Occipital lobe (tissue), 1 donor: ENCODE measurements at regions not wholly inside any gene's neighbourhood (a gene's known extent, or its start where the extent isn't known, plus 50 kb on each side); places are given as distances from the start of the nearest gene placed in this dataset.
"Not testable (repeated sequence)": the region's sequence is repeated elsewhere in the genome, so short reads cannot be mapped to it uniquely, and the experiment has no call there.

Experiments
- DNase-seq: peaks from one replicate; lab custom pipeline; 2025; lab: John Stamatoyannopoulos, UW

DNA sequence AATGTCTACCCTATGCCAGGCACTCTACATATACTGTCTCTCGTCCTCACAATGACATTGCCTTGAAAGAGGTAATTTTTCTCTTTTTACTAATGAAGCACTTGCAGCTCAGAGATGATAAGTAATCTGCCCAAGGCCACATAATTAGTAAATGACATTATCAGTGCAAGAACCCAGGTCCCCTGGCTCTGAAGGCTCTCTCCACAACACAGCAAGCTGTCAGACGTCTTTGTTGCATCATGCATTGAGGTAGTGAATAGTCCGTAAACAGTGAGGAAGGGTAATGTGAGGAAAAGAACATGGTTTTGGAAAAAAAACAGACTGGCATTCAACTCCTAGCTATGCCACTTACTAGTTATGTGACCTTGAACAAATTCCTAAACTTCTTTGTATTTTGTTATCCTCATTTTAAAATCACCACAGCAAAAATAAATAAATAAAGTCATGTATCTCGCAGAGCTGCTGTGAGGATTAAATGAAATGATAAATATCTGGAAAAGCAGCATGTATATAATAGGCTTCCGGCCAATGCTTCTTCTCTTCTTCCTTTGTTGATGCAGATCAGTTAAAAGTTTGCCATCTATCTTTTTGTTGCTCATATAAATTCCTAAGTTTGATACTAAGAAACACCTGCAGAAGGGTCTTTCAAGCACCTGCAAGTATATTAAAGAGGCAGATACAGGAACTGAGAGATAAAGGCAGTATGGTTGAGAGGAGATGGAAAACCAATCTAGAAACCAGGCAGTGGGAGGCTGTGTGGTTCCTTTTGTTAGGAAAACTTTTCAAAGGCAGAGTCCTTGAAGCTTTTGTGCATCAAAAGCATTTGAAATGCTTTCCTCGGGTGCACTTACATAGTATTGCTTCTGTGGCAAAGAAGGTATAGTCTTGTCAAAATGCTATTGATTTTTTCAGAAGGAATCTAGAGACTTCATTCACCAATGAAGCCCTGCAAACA lies 82.8 kb downstream of the BTG1 start:
- no peak for DNase-seq

DNA sequence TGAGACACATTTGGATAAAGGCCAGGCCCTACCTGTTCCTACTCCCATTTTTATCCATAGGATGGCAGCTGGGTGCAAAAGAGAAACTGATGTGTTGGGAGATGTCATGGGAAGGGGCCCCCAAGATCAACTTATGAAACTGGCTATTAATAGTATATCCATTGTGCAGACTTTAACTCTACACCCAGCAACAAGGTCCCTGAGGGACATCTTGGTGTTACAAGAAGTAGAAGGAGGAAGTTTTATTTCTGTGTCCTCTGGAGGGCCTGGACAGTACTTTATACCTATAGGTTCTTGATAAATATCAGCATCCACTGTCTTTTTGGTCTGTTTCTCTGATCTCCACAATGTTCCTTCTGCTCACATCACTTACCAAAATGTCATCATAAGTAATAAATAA lies 84.6 kb downstream of the BTG1 start:
- no peak for DNase-seq

DNA sequence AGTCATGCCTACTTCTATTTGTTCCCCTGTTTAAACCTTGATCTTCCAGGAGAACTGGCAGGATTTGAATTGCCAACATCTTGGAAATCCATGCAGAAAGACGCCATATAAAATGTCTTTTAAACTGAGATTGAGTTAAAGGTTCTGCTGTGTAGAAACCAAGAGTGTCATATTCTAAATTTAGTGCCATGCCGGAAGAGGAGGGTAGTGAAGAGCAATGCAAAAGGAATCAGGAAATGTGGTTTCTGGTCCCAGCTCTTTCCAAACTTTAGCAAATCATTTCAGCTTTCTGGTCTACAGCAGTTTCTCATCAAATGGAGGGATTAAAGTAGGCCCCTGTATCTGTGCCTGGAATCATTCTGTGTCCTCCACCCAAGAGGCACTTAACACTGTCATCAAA lies 85.7 kb downstream of the BTG1 start:
- DNase-seq, result no peak

DNA sequence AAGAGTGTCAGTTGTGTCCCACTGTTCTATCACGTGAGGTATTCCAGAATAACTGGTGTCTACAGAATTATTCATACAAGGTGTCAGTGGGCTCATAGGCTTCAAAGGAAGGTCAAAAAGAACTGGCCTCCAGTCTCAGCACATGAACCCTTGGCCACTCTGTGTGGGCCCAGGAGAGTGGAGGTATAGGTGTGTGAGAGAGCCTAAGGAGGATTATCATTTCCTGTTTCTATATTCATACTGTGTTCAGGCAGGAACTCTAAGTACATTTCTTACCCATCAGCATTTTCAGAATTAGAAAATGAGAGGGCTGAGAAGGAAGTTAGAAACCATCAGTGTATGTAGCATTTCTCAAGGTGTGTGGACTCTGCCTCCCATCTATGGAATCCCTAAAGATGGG lies 87.0 kb downstream of the BTG1 start:
- no peak for DNase-seq

DNA sequence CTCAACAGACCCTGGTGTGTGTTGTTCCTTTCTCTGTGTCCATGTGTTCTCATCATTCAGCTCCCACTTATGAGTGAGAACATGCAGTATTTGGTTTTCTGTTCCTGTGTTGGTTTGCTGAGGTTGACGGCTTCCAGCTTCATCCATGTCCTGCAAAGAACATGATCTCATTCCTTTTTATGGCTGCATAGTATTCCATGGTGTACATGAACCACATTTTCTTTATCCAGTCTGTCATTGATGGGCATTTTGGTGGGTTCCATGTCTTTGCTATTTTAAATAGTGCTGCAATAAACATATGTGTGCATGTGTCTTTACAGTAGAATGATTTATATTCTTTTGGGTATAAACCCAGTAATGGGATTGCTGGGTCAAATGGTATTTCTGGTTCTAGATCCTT lies 88.9 kb downstream of the BTG1 start:
- not testable (repeated sequence) for DNase-seq

DNA sequence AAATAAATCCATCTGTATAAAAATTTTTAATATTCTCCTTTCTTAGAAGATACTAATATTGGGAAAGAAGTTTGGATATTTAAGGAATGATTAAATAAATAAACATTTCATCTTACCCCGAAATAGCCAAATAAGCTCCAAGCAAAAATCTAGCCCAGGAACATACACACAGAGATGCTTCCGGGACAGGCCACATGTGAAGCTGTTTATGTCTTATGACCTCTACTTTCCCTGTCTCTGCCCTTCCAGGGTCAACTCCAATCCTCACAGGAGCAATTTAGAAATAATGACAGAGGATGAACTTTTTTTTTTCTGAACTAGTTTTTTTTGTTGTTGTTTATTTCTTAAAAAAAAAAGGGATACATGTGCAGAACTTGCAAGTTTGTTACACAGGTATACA lies 89.4 kb downstream of the BTG1 start:
- no peak for DNase-seq

DNA sequence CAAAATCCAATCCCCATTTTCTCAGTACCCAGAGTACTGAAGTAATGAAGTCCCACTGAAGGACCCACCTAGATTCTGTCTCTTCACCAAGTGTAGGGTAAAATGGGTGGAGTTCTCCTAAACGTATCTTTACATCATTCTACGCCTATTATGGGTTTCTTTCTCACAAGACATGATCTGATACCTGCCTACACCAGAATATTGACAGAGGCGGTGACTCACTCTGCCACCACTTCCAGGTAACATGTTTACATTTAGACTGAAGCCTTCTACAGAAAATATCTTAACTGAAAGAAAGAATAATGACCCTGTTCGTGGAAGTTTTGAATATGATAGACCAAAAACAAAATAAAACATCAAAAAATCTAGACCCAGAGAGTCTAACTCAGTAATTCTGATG lies 89.8 kb downstream of the BTG1 start:
- no peak for DNase-seq

DNA sequence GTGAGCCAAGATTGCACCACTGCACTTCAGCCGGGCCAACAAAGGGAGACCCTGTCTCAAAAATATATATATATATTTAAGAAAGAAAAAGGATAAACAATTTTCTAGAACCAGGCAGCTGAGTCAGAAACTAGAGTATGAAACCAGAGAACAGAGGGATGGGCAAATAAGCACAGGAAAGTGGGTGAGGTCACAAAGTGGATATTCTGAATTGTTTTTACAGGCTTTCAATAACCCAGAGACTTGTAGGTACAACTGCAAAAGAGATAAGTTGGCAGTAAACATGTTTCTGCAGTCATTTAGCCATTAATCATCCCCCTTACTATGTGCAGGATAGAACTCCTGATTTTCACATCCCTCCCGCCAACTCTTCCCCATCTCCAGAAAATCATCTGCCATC lies 94.2 kb downstream of the BTG1 start:
- no peak for DNase-seq

DNA sequence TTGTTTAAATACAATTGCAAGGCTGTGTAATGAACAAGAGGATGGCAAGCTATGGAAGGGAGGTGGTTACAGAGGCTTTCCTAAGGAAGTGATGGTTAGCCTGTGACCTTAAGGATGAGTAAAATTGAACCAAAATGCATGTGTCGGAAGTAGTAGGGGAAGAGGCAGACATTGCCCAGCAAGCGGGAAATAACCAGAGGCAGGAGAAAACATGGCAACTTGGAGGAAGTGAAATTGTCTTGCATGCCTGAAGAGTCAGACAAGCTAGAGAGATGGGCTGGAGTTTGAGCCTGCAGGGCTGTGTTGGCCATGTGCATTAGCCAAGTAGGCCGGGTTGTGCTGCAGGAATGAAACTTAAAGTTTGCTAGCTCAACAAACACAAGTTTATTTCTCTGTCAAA lies 96.2 kb downstream of the BTG1 start:
- no peak for DNase-seq

DNA sequence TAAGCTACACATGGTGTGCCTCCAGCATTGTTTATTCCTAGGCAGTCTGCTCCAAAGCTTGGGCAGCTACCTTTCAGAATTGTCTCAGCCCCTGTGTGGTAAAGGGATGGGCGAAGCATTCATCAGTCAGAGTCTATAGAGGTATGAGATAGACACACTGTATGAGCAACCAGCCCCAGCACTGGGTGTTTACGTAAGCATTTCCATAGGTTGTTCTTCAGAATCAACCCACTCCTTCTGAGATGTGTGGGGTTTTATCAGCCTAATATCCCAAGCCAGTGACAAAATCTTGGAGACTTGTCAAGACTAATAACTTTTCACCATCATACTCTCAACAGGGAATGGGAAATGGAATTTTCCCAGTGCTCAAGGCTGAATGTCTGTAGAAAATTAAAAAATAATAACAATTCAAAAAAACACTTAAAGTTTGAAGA lies 98.2 kb downstream of the BTG1 start:
- no peak for DNase-seq

DNA sequence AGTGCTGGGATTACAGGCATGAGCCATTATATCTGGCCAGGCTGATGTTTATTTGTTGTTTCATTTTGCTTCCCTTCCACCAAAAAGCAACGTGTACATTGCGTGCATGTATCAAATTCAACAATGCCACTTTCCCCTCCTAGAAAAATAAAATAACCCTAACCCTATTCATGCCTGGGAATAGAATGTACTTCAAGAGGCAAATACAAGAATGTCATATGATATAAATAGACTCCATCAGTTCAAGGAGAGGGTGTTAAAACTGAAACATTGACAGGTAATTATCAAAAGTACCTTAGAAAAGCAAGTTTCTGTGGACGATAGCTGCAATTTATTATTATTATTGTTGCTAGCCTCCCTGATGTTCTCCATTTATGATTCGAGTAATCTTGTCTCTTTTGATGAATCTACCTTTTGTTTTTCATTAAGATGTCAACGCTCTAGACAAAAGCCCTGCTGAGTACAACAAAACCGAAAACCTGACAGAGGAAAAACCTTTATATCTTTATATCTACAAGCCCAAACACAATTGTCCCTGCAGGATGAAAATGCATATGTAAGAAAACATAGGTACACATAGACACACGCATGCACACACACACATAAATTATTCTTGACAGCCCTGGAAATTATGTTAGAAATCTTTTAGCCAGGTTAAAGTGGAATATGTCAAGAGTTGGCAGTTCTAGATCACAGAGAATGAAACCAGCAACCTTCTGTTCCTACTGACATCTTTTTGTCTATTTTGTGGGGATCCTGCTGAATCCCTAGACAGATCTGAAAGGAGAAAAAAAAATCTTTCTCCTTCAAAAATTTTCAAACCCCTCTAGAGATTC lies 98.9 kb downstream of the BTG1 start:
- no peak for DNase-seq

DNA sequence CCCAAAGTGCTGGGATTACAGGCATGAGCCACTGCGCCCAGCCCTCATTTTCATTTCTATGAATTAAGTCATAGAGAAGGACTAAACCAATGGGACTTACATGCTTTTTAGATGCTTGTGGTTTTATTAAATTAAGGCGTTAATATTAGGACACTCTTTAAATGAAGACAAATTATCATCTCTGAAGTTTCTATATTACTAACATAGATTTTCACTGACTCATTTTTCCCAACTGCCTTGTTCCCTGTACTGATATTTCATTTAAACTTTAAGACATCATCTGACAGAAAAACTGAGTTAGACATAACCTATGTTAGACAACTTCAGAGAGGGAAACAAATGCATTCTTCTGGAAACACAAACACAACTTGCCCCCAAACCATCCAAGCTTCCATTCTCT lies 99.8 kb downstream of the BTG1 start:
- DNase-seq, result no peak

DNA sequence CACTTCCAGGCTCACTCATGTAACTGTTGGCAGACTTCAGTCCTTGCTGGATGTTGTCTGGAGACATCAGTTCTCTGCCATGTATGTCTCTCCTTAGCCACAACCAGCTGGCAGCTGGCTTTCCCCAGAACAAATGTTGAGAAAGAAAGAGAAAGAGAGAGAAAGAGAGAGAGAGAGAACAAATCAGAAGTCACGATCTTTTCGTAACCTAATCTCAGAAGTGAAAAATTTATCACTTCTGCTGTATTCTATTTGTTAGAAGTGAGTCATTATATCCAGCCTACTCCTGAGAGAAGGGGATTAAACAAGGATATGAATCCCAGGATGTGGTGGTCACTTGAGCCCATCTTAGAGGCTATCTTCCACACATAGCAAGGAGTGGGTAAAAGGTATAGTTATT lies 101.2 kb downstream of the BTG1 start:
- no peak for DNase-seq

DNA sequence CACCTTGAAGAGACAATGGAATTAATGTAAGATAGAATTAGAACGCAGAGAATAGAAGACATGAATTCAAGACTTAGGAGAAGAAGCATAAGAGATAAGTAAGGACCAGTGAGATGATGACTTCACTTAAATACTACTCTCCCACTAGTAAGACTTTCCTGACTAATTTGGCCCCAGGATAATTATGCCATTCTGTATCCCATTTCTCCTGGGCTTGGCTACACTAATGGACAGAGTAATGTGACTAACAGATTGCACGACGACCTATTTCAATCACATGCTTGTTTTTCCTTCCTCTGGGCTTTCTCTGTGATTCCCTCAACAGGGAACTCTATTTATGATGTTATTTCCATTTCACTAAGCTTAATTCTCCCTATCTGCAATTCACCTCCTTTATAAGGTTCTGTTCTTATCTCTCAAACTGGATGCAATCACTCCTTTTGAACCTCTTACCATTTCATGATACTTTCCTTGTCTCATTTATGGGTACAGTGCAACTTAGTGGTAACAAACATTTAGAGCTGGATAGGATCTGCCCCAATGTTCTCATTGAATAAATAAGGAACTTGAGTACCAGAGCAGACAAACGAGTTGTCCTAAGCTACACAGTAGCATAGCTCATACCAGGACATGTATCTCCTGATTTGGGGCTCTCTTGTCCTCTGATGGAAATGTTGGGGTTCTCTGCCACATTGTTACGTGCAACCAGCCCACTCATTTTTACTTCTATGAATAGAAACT lies 102.7 kb downstream of the BTG1 start:
- no peak for DNase-seq

DNA sequence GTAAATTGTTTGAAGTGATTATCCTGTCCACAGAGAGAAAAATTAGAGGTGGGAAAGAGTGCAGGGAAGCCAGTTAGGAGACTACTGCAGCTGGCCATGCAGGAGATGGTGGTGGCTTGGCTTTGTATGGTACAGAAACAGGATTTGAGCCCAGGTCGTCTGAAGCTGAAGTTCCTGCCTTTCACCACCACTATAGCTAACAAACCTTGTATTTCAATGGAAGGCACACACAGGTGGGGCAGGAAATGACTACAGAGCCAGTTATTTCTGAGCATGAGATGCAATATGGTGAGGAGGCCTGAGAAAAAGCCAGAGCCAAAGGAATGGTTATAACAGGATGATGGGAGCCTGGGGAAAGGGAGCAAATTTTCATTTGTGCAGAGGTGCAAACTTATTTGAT lies 103.9 kb downstream of the BTG1 start:
- DNase-seq, result no peak

DNA sequence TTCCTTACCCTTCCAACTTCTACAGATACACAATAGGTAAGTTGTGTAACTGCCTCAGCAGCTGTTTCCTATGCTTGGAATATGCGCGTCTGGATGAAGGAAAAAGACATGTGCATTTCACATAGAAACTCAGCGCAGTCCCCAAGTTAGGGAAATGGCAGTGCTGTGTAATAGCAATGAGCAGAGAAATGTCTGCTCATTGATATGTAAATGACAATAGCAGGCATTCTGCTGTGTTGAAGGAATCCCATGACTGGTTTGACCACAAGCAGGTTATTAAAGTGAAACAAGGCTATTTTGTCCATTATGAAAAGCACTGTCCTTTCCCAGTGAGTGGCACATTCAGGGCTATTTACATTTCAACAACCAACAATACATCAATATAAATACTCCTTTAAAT lies 106.6 kb downstream of the BTG1 start:
- no peak for DNase-seq

DNA sequence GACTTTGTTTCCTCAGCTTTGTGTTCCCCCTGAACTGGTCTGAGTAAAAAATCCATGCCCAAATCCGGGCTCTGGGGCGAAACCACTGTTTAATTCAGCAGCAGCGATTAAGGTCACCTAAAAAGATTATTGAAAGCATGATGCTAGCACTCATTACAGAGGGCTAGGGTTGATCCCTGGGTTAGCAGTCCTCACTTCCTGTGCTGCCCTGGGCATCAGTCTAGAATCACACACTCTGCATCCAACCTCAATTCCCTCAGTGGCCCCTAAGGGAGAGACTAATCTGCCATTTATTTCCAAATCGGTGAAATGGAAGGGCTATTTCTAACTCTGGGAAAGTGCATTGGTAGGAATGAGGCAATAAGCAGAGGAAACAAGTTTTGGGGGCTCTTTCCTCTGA lies 107.2 kb downstream of the BTG1 start:
- DNase-seq, result no peak

DNA sequence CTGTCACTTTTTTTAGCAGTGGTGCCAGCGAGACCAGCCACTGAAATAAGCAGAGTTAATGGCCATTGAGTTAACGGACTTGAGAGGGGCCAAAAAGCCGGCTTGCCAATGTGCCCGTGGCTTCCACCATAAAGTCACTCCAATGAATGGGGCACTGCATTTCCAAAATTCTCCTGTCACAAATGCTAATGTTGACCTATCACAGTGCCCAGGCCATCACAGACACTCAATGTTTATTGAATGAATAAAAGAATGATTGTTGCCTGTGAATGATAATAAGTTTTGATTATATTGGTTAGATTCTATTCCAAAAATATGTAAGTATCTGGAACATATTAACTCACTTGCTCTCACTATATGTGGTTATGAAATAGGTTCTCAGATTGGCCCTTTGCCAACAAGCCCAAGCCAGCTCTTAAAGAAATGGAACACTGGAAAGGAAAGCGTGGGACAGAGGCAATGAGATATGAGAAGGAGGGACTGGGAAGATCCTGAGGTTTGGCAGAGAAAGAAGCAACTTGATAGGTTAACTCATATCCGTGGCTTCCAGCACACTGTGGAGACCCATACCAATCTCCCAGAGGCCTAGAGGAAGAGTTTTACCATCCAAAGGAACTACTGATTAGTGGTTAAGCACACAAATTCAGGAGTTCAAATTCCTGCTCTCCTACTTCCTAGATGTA lies 108.7 kb downstream of the BTG1 start:
- no peak for DNase-seq

DNA sequence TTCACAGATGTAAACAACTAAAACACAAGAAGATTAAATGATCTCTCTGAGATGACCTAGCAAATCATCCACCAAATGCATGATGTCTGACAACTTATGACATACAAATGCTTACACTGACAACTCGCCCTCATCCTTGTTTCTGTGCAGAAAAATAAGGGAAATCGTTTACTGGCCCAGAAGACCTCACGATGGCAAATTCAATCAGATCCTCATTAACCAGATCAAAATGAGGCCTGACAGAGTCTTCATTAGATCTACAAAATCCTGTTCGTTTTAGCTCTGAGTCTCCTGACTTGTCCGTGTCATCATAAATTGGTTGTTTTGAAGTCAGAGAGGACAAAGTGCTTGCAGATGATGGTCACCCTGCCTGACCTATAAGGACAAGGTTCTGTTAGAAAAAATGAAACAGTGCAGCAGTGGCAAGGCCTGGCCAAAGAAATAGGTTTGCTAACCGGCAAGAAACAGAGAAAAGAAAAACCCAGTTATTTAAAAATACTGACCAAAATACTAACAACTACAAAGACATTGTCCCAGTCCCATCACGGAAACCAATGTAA lies 109.5 kb downstream of the BTG1 start:
- no peak for DNase-seq

DNA sequence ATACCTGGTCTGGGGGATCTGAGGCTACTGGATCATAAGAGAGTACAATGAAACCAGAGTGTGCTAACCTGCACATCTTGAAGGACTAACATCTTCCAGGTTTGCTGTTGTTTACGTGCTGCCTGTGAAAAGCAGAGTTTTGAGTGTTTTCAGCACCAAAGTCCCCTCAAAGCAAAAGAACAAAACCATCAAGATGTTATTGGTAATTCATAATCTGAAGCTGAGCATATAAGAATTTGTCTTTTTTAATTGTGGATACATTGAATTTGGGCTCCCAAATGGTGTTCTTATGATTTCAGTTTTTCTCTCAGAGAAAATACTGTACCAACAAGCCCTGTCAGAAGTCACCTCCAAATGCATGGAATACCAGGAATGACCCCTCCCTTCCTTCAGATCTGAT lies 110.2 kb downstream of the BTG1 start:
- DNase-seq, result no peak

DNA sequence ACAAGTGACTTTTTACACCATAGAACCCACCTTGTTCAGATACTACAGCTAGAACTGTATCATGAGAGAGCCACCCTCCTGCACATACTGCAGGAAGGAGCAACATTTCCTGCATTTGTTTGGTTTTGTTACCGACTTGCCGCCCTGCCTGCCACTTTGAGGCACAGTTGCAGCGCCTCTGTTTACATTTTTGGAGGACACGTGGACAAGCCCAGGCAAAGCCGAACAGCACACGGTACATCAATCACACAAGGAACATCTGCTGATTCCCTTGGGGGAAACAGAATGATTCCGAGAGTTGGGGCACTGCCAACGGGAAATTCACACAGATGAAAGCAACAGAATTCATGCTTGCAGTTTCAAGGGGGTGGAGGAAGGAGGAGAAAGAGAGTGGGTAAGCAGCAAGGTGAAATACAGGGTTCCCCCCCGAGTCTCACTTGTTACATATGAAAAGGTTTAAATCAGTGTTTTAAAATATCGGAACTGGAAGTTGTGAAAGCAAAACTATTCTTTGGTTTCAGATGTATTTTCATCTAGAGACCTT lies 110.7 kb downstream of the BTG1 start:
- peak; percentile 22 for DNase-seq
